Heart right ventricle (tissue), 16 donors: ENCODE measurements at regions not wholly inside any gene's neighbourhood (a gene's known extent, or its start where the extent isn't known, plus 50 kb on each side); places are given as distances from the start of the nearest gene placed in this dataset.

Source experiments
- ATAC-seq, 8 donors: fragments of 200-7000 bp; cut with Tn5 transposase; one replicate each; pipeline ENCODE4 v1.9.1; 2020; ENCODE audit warnings: mild to moderate bottlenecking in 8 of 8, moderate library complexity in 8 of 8, moderate number of reproducible peaks in 1 of 8
- DNase-seq, 2 donors: peaks; one replicate each; pipeline ENCODE4 v3.0.0-alpha.2; 2020
- H3K27ac ChIP-seq, 10 donors: fragments of 200-600 bp; sonication (generic) in 2 of 10; one replicate each; pipeline versions ENCODE4 v1.5.0 to v1.8.0; 2020 to 2022; ENCODE audit warnings: mild to moderate bottlenecking in 3 of 10
- H3K27me3 ChIP-seq, 7 donors: fragments of 200-600 bp; one replicate each; pipeline ENCODE4 v1.8.0; 2021 to 2022; ENCODE audit warnings: mild to moderate bottlenecking in 2 of 7
- H3K36me3 ChIP-seq, 9 donors: fragments of 200-600 bp; sonication (generic) in 1 of 9; one replicate each; pipeline versions ENCODE4 v1.5.0 to v1.8.0; 2020 to 2022; ENCODE audit warnings: mild to moderate bottlenecking in 2 of 9
- H3K4me1 ChIP-seq, 9 donors: fragments of 200-600 bp; sonication (generic) in 1 of 9; one replicate each; pipeline versions ENCODE4 v1.5.0 to v1.8.0; 2020 to 2022; ENCODE audit warnings: mild to moderate bottlenecking in 4 of 9
- H3K4me3 ChIP-seq, 10 donors: fragments of 200-600 bp; sonication (generic) in 2 of 10; one replicate each; pipeline versions ENCODE4 v1.5.0 to v1.8.0; 2020 to 2022; ENCODE audit warnings: mild to moderate bottlenecking in 7 of 10, moderate library complexity in 2 of 10
- H3K9me3 ChIP-seq, 11 donors: fragments of 200-600 bp in 10 of 11; sonication (generic) in 2 of 11; one replicate each; pipeline versions ENCODE4 v1.5.0 to v1.8.0; 2013 to 2022; ENCODE audit warnings: mild to moderate bottlenecking in 2 of 11, control low read depth in 1 of 11, moderate library complexity in 1 of 11
- WGBS, 2 donors: extraction: QIAGEN DNeasy Blood & Tissue Kit; methylation state at CpG; one replicate each; pipeline ENCODE4 v1.1.7; 2013; ENCODE audit warnings: inconsistent platforms in 1 of 2; 5-methylcytosine and 5-hydroxymethylcytosine counted together
- intact Hi-C, 10 donors: fragments of 100-400 bp; cut with DNase I; formaldehyde crosslinking; loops; one replicate each; pipeline versions ENCODE4 v1.11.1 to v1.14.2; 2022
- TF ChIP-seq, protein P1 (sequence below), 9 donors: fragments of 200-600 bp; sonication (generic) in 2 of 9; IDR thresholded peaks; one replicate each; pipeline versions ENCODE4 v1.5.0 to v1.8.0; 2021 to 2022; ENCODE audit warnings: antibody characterized with exemption in 9 of 9, mild to moderate bottlenecking in 5 of 9, moderate library complexity in 1 of 9
- donor health status: Arrhythmogenic right ventricular cardiomyopathy.
- donor health status: ischemic (EF 13 %, LVEDD 7.1; RV severe dilation, severe dysfunction).
- donor health status: healthy with polysubstance abuse.
- donor health status: DM: no; HTN: yes; CAD: no.
- donor health status: DM: no; HTN: no; CAD: no.
- donor health status: ischemic (EF 25% LVEDD 6.9; RV normal size, moderate dysfunction).
- donor health status: ischemic (EF 25% LVEDD 5.7; RV mildly dilated, moderate dysfunction).
- donor health status: healthy.
- donor health status: DM: yes; HTN: yes; CAD: no.
- donor health status: Ischemic cardiomyopathy.
- donor health status: ischemic (EF 35%, LVEDD 5.7; RV mildly dilated, moderate dysfunction).
- donor health status: nonischemic (EF 11% LVEDD 7.7; RV severe dilation, severe dysfunction).
- donor health status: DM: yes; HTN: yes; CAD: no.
- donor health status: PGD.
- donor health status: ischemic (EF 29% LVEDD 5.4; RV normal size, mild dysfunction).
- donor health status: nonischemic (EF 23%, LVEDD 6.1; RV moderate dilation, normal function).

DNA sequence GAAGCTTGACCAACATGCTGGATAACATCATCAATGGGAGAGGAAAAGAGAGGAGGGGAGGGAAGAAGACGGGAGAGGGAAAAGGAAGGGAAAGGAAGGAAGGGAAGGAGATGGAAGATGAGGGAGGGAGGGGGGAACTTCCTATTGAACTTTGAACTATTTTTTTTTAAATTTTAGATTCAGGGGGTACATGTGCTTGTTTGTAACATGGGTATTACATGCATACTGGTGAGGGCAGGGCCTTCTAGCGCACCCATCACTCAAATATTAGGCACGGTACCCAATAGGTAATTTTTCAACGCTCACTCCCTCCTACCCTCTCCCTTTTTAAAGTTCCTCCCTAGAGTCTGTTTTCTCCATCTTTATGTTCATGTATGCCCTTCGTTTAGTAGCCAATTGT, 383.2 kb upstream of the XYLT1 start:
- H3K27ac ChIP-seq: no peak overlapping the region
- no peaks in the 10 kb centered on the region for H3K4me1 ChIP-seq
- intact Hi-C loops: loop anchor here in 1 of 10 donors (10.0 kb wide), 1 partner anchor 59 kb away; no protein-coding TSS in a partner anchor
- H3K4me3 ChIP-seq: no peak overlapping the region
- TF ChIP-seq, protein P1, sequence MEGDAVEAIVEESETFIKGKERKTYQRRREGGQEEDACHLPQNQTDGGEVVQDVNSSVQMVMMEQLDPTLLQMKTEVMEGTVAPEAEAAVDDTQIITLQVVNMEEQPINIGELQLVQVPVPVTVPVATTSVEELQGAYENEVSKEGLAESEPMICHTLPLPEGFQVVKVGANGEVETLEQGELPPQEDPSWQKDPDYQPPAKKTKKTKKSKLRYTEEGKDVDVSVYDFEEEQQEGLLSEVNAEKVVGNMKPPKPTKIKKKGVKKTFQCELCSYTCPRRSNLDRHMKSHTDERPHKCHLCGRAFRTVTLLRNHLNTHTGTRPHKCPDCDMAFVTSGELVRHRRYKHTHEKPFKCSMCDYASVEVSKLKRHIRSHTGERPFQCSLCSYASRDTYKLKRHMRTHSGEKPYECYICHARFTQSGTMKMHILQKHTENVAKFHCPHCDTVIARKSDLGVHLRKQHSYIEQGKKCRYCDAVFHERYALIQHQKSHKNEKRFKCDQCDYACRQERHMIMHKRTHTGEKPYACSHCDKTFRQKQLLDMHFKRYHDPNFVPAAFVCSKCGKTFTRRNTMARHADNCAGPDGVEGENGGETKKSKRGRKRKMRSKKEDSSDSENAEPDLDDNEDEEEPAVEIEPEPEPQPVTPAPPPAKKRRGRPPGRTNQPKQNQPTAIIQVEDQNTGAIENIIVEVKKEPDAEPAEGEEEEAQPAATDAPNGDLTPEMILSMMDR (IDR thresholded peaks at IDR 0.05): no peak
- H3K9me3 ChIP-seq: peaks cover 0 to 7% (median 0%) of the 10 kb centered on the region in 11 donors
- no peaks in the 10 kb centered on the region for H3K36me3 ChIP-seq
- WGBS, 2 donors: 78 to 88% methylated on average over 5 of the region's 5 CpGs
- ATAC-seq (no peak), DNase-seq (no peak)
- H3K27me3 ChIP-seq: peaks cover 0 to 9% (median 7%) of the 10 kb centered on the region in 7 donors

DNA sequence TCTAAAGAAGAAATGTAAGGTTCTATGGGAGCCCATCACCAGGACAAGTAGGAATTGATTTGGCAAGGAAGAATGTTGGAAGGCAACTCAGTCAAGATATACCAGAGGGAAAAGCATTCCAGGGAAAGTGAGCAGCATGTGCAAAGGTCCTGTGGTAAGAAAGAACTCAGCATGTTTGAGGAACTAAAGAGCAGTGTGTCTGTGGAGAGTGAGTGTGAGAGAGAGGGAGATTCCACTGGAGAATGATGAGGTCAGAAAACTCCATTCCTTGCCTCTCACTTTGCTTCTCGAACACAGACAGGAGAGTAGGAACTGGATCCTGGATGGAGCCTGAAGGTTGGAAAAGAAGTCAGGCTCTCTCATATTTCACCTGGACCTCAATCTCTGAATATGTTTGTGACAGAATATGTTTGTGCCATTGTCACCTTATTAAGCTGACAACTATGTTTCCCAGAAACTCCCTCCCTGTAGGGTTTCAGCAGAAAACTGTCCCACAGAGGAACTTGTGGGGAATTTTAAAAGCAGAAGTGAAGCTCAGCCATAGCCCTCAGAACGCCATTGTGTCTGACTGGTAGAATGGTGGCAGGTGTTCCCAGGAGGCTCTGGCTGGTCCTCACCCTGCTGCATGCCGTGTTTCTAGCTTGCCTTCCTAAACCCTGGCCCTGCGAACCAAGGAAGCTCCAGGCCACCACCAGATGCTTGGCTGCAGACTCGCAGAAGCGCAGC, 382.4 kb upstream of the XYLT1 start:
- Histone ChIP-seq H3K36me3 (no peaks in the 10 kb centered on the region), H3K27me3 (peaks cover 0 to 9% (median 7%) of the 10 kb centered on the region in 7 donors), H3K4me3 (no peak overlapping the region), H3K27ac (no peak overlapping the region), H3K4me1 (no peaks in the 10 kb centered on the region), H3K9me3 (peaks cover 0 to 7% (median 0%) of the 10 kb centered on the region in 11 donors)
- ATAC-seq (no peak), DNase-seq (no peak)
- intact Hi-C loops: loop anchor here in 1 of 10 donors (10.0 kb wide), 1 partner anchor 58 kb away; no protein-coding TSS in a partner anchor
- 86 to 91% methylated on average over 6 of the region's 6 CpGs for WGBS, 2 donors
- TF ChIP-seq, protein P1 (IDR thresholded peaks at IDR 0.05): no peak

DNA sequence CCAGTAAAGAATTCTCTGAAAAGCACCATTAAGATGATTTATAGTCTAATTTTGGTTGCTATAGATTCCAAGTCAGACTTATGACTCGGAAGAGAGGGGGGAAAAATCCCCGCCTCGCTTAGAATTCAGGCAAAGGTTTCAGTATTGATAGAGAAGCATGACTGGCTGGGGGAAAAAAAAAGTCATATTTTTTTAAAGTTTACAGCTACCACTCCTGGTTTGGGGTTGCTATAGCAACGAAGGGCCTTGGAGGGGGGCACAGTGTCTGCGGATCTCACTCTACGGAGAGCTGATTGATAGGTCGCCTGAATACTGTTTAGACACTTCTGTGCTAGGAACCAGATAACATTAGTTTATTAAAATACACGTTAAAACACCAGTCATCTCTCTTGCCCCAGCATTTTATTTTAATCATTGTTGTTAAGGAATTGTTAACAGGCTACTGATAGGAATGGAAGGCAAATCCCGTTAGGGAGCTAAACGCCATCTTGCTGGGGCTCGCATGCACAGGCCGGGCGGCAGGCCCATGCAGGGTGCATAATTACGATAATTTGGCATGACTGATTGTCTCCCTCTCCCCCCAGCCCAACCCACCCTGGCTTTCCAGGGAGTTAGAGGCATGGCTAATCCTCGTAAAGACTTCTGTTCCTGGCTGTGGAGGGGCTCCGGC, 380.0 kb upstream of the XYLT1 start:
- TF ChIP-seq, protein P1 (IDR thresholded peaks at IDR 0.05): no peak
- Histone ChIP-seq H3K36me3 (no peaks in the 10 kb centered on the region), H3K27me3 (peaks cover 0 to 9% (median 0%) of the 10 kb centered on the region in 7 donors), H3K4me3 (no peak overlapping the region), H3K27ac (no peak overlapping the region), H3K4me1 (no peaks in the 10 kb centered on the region), H3K9me3 (peaks cover 0 to 7% (median 0%) of the 10 kb centered on the region in 11 donors)
- no peak for DNase-seq
- intact Hi-C loops: loop anchor here in 1 of 10 donors (10.0 kb wide), 1 partner anchor 56 kb away; no protein-coding TSS in a partner anchor
- WGBS, 2 donors: 30 to 34% methylated on average over 16 of the region's 16 CpGs
- ATAC-seq: no peak

DNA sequence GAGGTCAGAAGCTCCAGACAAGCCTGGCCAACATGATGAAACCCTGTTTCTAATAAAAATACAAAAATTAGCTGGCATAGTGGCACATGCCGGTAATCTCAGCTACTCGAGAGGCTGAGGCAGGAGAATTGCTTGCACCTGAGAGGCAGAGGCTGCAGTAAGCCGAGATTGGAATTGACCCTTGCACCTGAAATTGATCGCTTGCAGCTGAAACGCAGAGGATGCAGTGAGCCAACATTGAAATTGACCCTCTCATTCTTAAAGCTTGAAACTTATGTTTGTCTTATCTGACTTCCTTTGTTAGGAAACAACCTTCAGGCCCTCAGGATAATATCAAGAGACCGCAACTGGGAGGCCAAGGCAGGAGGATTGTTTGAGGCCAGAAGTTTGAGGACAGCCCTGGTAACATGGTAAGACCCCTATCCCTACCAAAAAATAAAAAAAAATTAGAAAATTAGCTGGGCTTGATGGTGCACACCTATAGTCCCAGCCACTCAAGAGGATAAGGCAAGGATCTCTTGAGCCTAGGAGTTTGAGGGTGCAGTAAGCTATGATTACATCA, 376.6 kb upstream of the XYLT1 start:
- H3K27me3 ChIP-seq: peaks cover 0 to 9% (median 0%) of the 10 kb centered on the region in 7 donors
- H3K27ac ChIP-seq: no peak overlapping the region
- H3K4me1 ChIP-seq: no peaks in the 10 kb centered on the region
- ATAC-seq: no peak
- TF ChIP-seq, protein P1 (IDR thresholded peaks at IDR 0.05): no peak
- DNase-seq: no peak
- intact Hi-C loops: no loop called here
- WGBS, 2 donors: 79 to 88% methylated on average over 6 of the region's 6 CpGs
- H3K9me3 ChIP-seq: no peaks in the 10 kb centered on the region
- no peaks in the 10 kb centered on the region for H3K36me3 ChIP-seq
- H3K4me3 ChIP-seq: no peak overlapping the region
